Activated CD4-positive, alpha-beta T cell treated with anti-CD3 and anti-CD28 coated beads, Interleukin-2, amount 50 U/mL, for 24 hours (primary cell): ENCODE measurements at regions not wholly inside any gene's neighbourhood (a gene's known extent, or its start where the extent isn't known, plus 50 kb on each side); places are given as distances from the start of the nearest gene placed in this dataset.

Source experiments
- DNase-seq, 2 donors: peaks; one replicate each; pipeline ENCODE4 v3.0.0-alpha.2; 2020; ENCODE audit warnings: low read depth in 1 of 2, low spot score in 1 of 2

GRCh38 chr14:34069854-34070582 lies 119.1 kb upstream of the EGLN3 start:
- no peak for DNase-seq

GRCh38 chr14:34067587-34067986 lies 116.7 kb upstream of the EGLN3 start:
- no peak for DNase-seq

- no peak for DNase-seq
These were observed 115.0 kb upstream of the EGLN3 start for GRCh38 chr14:34065690-34066391.

- no peak for DNase-seq
These were observed 114.4 kb upstream of the EGLN3 start for GRCh38 chr14:34065236-34065635.

GRCh38 chr14:34064349-34064748 lies 113.5 kb upstream of the EGLN3 start:
- DNase-seq, result no peak

- no peak for DNase-seq
These were observed 112.7 kb upstream of the EGLN3 start for GRCh38 chr14:34063470-34064164.

- no peak for DNase-seq
These were observed 112.2 kb upstream of the EGLN3 start for GRCh38 chr14:34063042-34063441.

- DNase-seq, result no peak
These were observed 111.6 kb upstream of the EGLN3 start for GRCh38 chr14:34062353-34062973.

GRCh38 chr14:34060651-34060999 lies 109.8 kb upstream of the EGLN3 start:
- DNase-seq, result no peak

GRCh38 chr14:34059925-34060650 lies 109.2 kb upstream of the EGLN3 start:
- DNase-seq, result peak in 1 of 2 donors; percentile 22

- DNase-seq, result no peak
These were observed 108.4 kb upstream of the EGLN3 start for GRCh38 chr14:34059037-34059924.

GRCh38 chr14:34058510-34058909 lies 107.6 kb upstream of the EGLN3 start:
- no peak for DNase-seq

GRCh38 chr14:34056046-34056445 lies 105.2 kb upstream of the EGLN3 start:
- no peak for DNase-seq

- DNase-seq, result no peak
These were observed 104.5 kb upstream of the EGLN3 start for GRCh38 chr14:34055157-34055950.

GRCh38 chr14:34053666-34054065 lies 102.8 kb upstream of the EGLN3 start:
- DNase-seq, result no peak

GRCh38 chr14:34052658-34053014 lies 101.8 kb upstream of the EGLN3 start:
- DNase-seq, result no peak

- no peak for DNase-seq
These were observed 101.2 kb upstream of the EGLN3 start for GRCh38 chr14:34051966-34052657.

GRCh38 chr14:34050606-34051005 lies 99.7 kb upstream of the EGLN3 start:
- DNase-seq, result no peak

- DNase-seq, result no peak
These were observed 98.9 kb upstream of the EGLN3 start for GRCh38 chr14:34049790-34050189.
